ENCODE measurements at regions not wholly inside any gene's neighbourhood (a gene's known extent, or its start where the extent isn't known, plus 50 kb on each side); places are given as distances from the start of the nearest gene placed in this dataset.

DNA sequence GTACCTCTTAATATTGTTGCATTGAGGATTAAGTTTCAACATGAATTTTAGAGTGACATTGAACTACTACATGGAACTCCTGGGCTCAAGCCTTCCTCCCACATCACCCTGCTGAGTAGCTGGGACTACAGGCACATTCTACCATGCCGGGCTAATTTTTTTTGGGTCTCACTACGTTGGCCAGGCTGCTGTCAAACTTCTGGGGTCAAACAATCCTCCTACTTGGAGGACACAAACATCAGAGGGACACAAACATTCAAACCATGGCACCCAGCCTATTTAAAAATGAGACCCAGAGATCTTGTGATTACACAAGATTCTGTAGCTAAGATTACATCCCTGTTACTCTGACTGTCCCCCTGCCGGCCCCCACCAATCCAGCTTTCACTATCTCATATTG, 180.9 kb downstream of the KCNRG start:
- H3K27me3 ChIP-seq (ENCODE audit: insufficient read depth, low read length), result no peaks in the 10 kb centered on the region
- H3K9ac ChIP-seq (ENCODE audit: low read length), result no peak overlapping the region
- H2AFZ ChIP-seq (ENCODE audit: low read length), result no peak overlapping the region
- no peak overlapping the region for H3K4me2 ChIP-seq (ENCODE audit: low read length)
- H3K9me3 ChIP-seq (ENCODE audit: low read length), result no peaks in the 10 kb centered on the region
- H4K20me1 ChIP-seq (ENCODE audit: insufficient read depth, low read length), result no peaks in the 10 kb centered on the region
- H3K9me2 ChIP-seq (ENCODE audit: low read depth, low read length), result no peaks in the 10 kb centered on the region
- H3K4me1 ChIP-seq (ENCODE audit: insufficient read depth, low read length, severe bottlenecking), result no peaks in the 10 kb centered on the region
- H3K79me2 ChIP-seq (ENCODE audit: insufficient read depth, low read length), result no peaks in the 10 kb centered on the region
- H3K36me3 ChIP-seq (ENCODE audit: insufficient read depth, low read length), result no peaks in the 10 kb centered on the region
- no peak overlapping the region for H3K4me3 ChIP-seq (ENCODE audit: low read depth, low read length, poor library complexity, severe bottlenecking)
- TF ChIP-seq, protein P1, sequence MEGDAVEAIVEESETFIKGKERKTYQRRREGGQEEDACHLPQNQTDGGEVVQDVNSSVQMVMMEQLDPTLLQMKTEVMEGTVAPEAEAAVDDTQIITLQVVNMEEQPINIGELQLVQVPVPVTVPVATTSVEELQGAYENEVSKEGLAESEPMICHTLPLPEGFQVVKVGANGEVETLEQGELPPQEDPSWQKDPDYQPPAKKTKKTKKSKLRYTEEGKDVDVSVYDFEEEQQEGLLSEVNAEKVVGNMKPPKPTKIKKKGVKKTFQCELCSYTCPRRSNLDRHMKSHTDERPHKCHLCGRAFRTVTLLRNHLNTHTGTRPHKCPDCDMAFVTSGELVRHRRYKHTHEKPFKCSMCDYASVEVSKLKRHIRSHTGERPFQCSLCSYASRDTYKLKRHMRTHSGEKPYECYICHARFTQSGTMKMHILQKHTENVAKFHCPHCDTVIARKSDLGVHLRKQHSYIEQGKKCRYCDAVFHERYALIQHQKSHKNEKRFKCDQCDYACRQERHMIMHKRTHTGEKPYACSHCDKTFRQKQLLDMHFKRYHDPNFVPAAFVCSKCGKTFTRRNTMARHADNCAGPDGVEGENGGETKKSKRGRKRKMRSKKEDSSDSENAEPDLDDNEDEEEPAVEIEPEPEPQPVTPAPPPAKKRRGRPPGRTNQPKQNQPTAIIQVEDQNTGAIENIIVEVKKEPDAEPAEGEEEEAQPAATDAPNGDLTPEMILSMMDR (IDR thresholded peaks at IDR 0.05; ENCODE audit: low read length), result no peak
- TF ChIP-seq EZH2 (IDR thresholded peaks at IDR 0.05; ENCODE audit: borderline replicate concordance, low read length), result no peak
- H3F3A ChIP-seq (ENCODE audit: insufficient read depth, low read length), result no peaks in the 10 kb centered on the region
- no peak overlapping the region for H3K27ac ChIP-seq (ENCODE audit: low read depth, low read length, poor library complexity, severe bottlenecking)

DNA sequence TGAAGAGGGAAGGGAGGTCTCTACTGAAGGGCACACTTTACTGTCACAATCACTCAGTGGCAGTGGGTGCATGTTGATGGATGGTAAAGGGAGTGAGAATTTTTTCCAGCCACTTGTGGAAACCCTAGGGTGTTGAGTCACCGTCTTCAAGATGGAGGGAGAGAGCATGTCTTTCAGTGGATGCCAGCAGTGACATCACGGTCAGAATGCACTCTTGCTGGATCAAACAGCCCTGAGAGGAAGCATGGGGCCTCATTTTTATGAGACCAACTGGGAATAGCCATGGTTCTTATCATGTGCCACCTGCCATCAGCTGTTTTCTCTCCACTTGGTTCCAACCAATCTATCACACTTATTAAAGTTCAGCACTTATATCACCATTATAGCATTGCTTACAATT, 182.5 kb downstream of the KCNRG start:
- Histone ChIP-seq H4K20me1 (ENCODE audit: insufficient read depth, low read length) (no peaks in the 10 kb centered on the region), H3K4me2 (ENCODE audit: low read length) (no peak overlapping the region), H3K9me2 (ENCODE audit: low read depth, low read length) (no peaks in the 10 kb centered on the region), H3F3A (ENCODE audit: insufficient read depth, low read length) (no peaks in the 10 kb centered on the region), H3K4me3 (ENCODE audit: low read depth, low read length, poor library complexity, severe bottlenecking) (no peak overlapping the region), H2AFZ (ENCODE audit: low read length) (no peak overlapping the region), H3K9ac (ENCODE audit: low read length) (no peak overlapping the region), H3K36me3 (ENCODE audit: insufficient read depth, low read length) (no peaks in the 10 kb centered on the region), H3K79me2 (ENCODE audit: insufficient read depth, low read length) (no peaks in the 10 kb centered on the region), H3K27ac (ENCODE audit: low read depth, low read length, poor library complexity, severe bottlenecking) (no peak overlapping the region), H3K27me3 (ENCODE audit: insufficient read depth, low read length) (no peaks in the 10 kb centered on the region), H3K4me1 (ENCODE audit: insufficient read depth, low read length, severe bottlenecking) (no peaks in the 10 kb centered on the region), H3K9me3 (ENCODE audit: low read length) (no peaks in the 10 kb centered on the region)
- TF ChIP-seq, protein P1 (IDR thresholded peaks at IDR 0.05; ENCODE audit: low read length), result no peak
- no peak for TF ChIP-seq EZH2 (IDR thresholded peaks at IDR 0.05; ENCODE audit: borderline replicate concordance, low read length)

DNA sequence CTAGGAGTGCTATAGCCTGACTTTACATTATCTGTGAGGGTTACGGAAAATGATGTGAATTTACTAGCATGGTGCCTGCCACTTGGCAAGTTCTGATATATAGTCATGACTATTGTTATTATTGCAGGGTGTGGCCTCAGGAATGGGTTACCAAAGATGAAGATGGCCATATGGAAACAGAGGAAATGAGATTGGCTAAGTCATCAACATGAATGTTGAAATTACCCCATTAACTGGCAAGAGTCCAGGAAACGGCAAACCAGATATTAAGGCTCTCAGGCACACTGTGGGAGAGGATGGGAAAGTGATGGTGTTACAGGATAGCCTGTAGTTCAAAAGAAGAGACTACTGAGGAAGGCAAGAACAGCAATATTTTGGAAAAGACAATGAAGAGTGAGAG, 183.3 kb downstream of the KCNRG start:
- no peaks in the 10 kb centered on the region for H3K36me3 ChIP-seq (ENCODE audit: insufficient read depth, low read length)

More for the DNA sequence above, 183.3 kb downstream of the KCNRG start:
- H3K4me2 ChIP-seq (ENCODE audit: low read length), result no peak overlapping the region
- H3K9me2 ChIP-seq (ENCODE audit: low read depth, low read length), result no peaks in the 10 kb centered on the region
- H3F3A ChIP-seq (ENCODE audit: insufficient read depth, low read length), result no peaks in the 10 kb centered on the region
- H3K9me3 ChIP-seq (ENCODE audit: low read length), result no peaks in the 10 kb centered on the region
- no peak overlapping the region for H3K9ac ChIP-seq (ENCODE audit: low read length)
- H2AFZ ChIP-seq (ENCODE audit: low read length), result no peak overlapping the region
- H4K20me1 ChIP-seq (ENCODE audit: insufficient read depth, low read length), result no peaks in the 10 kb centered on the region
- TF ChIP-seq EZH2 (IDR thresholded peaks at IDR 0.05; ENCODE audit: borderline replicate concordance, low read length), result no peak
- TF ChIP-seq, protein P1 (IDR thresholded peaks at IDR 0.05; ENCODE audit: low read length), result no peak
- no peak overlapping the region for H3K4me3 ChIP-seq (ENCODE audit: low read depth, low read length, poor library complexity, severe bottlenecking)
- H3K27ac ChIP-seq (ENCODE audit: low read depth, low read length, poor library complexity, severe bottlenecking), result no peak overlapping the region
- H3K79me2 ChIP-seq (ENCODE audit: insufficient read depth, low read length), result no peaks in the 10 kb centered on the region
- no peaks in the 10 kb centered on the region for H3K27me3 ChIP-seq (ENCODE audit: insufficient read depth, low read length)
- H3K4me1 ChIP-seq (ENCODE audit: insufficient read depth, low read length, severe bottlenecking), result no peaks in the 10 kb centered on the region

Measured in OCI-LY1 (cell line).